ENCODE measurements at regions not wholly inside any gene's neighbourhood (a gene's known extent, or its start where the extent isn't known, plus 50 kb on each side); places are given as distances from the start of the nearest gene placed in this dataset.

GRCh38 chr5:3365501-3366215 lies 230.0 kb upstream of the IRX1 start:
- no peak overlapping the region for H3K9ac ChIP-seq (ENCODE audit: insufficient read depth, low read length, poor library complexity, severe bottlenecking)
- DNase-seq, result no peak
- Mint-ChIP-seq H3K27ac (no peak overlapping the region), H3K4me1 (no peaks in the 10 kb centered on the region), H3K4me3 (no peak overlapping the region), H3K27me3 (ENCODE audit: low read depth in 3 of 3) (peaks cover 0 to 6% (median 0%) of the 10 kb centered on the region in 3 donors), H3K36me3 (no peaks in the 10 kb centered on the region), H3K9me3 (peaks cover 0 to 14% (median 5%) of the 10 kb centered on the region in 7 donors)
- H3K27ac ChIP-seq (ENCODE audit: low read depth in 1 of 2, low read length in 2 of 2), result no peak overlapping the region
- H3K36me3 ChIP-seq (replicated peaks in 1 of 2; ENCODE audit: control insufficient read depth in 1 of 2, insufficient read depth in 2 of 2, low read length in 2 of 2), result no peaks in the 10 kb centered on the region
- 84% methylated on average over 5 of the region's 5 CpGs for WGBS (ENCODE audit: insufficient coverage)
- H3K27me3 ChIP-seq (ENCODE audit: control insufficient read depth in 2 of 2, insufficient read depth in 2 of 2, low read length in 2 of 2), result no peaks in the 10 kb centered on the region
- no peak overlapping the region for H3K4me2 ChIP-seq (replicated peaks; ENCODE audit: extremely low read depth, low read length, poor library complexity, severe bottlenecking)
- H3K79me2 ChIP-seq (ENCODE audit: insufficient read depth, low read length), result no peaks in the 10 kb centered on the region
- no peak overlapping the region for H3K4me3 ChIP-seq (replicated peaks in 1 of 3; ENCODE audit: low read depth in 2 of 3, low read length in 3 of 3)
- no peak for TF ChIP-seq CTCF (IDR thresholded peaks at IDR 0.05)
- no peaks in the 10 kb centered on the region for H4K20me1 ChIP-seq (ENCODE audit: insufficient read depth, low read length)
- H3K9me3 ChIP-seq (replicated peaks in 1 of 2; ENCODE audit: control insufficient read depth in 1 of 2, insufficient read depth in 1 of 2, low read length in 2 of 2), result peaks cover 0 to 14% of the 10 kb centered on the region in 2 donors
- intact Hi-C loops (cut with micrococcal nuclease), result no loop called here
- H2AFZ ChIP-seq (ENCODE audit: insufficient read depth, low read depth, low read length, poor library complexity, severe bottlenecking), result no peak overlapping the region
- H3K4me1 ChIP-seq (ENCODE audit: control insufficient read depth in 1 of 2, insufficient read depth in 2 of 2, low read length in 2 of 2), result no peaks in the 10 kb centered on the region

GRCh38 chr5:3364941-3365340 lies 230.7 kb upstream of the IRX1 start:
- H3K36me3 ChIP-seq (replicated peaks in 1 of 2; ENCODE audit: control insufficient read depth in 1 of 2, insufficient read depth in 2 of 2, low read length in 2 of 2), result no peaks in the 10 kb centered on the region
- H3K4me1 ChIP-seq (ENCODE audit: control insufficient read depth in 1 of 2, insufficient read depth in 2 of 2, low read length in 2 of 2), result no peaks in the 10 kb centered on the region
- no peak overlapping the region for H3K4me2 ChIP-seq (replicated peaks; ENCODE audit: extremely low read depth, low read length, poor library complexity, severe bottlenecking)
- no peak for DNase-seq
- no peak overlapping the region for H3K9ac ChIP-seq (ENCODE audit: insufficient read depth, low read length, poor library complexity, severe bottlenecking)
- Mint-ChIP-seq H3K27me3 (ENCODE audit: low read depth in 3 of 3) (peaks cover 0 to 5% (median 0%) of the 10 kb centered on the region in 3 donors), H3K27ac (no peak overlapping the region), H3K4me1 (no peaks in the 10 kb centered on the region), H3K4me3 (no peak overlapping the region), H3K36me3 (no peaks in the 10 kb centered on the region), H3K9me3 (peaks cover 0 to 14% (median 3%) of the 10 kb centered on the region in 7 donors)
- H3K9me3 ChIP-seq (replicated peaks in 1 of 2; ENCODE audit: control insufficient read depth in 1 of 2, insufficient read depth in 1 of 2, low read length in 2 of 2), result peaks cover 0 to 10% of the 10 kb centered on the region in 2 donors
- no peaks in the 10 kb centered on the region for H3K79me2 ChIP-seq (ENCODE audit: insufficient read depth, low read length)
- no peak for TF ChIP-seq CTCF (IDR thresholded peaks at IDR 0.05)
- 76% methylated on average over 4 of the region's 4 CpGs for WGBS (ENCODE audit: insufficient coverage)
- H3K4me3 ChIP-seq (replicated peaks in 1 of 3; ENCODE audit: low read depth in 2 of 3, low read length in 3 of 3), result no peak overlapping the region
- no peaks in the 10 kb centered on the region for H4K20me1 ChIP-seq (ENCODE audit: insufficient read depth, low read length)
- intact Hi-C loops (cut with micrococcal nuclease), result no loop called here
- no peaks in the 10 kb centered on the region for H3K27me3 ChIP-seq (ENCODE audit: control insufficient read depth in 2 of 2, insufficient read depth in 2 of 2, low read length in 2 of 2)
- H3K27ac ChIP-seq (ENCODE audit: low read depth in 1 of 2, low read length in 2 of 2), result no peak overlapping the region
- H2AFZ ChIP-seq (ENCODE audit: insufficient read depth, low read depth, low read length, poor library complexity, severe bottlenecking), result no peak overlapping the region
